Stomach smooth muscle (tissue), 2 donors: ENCODE measurements at regions not wholly inside any gene's neighbourhood (a gene's known extent, or its start where the extent isn't known, plus 50 kb on each side); places are given as distances from the start of the nearest gene placed in this dataset.
"Not testable (repeated sequence)": the region's sequence is repeated elsewhere in the genome, so short reads cannot be mapped to it uniquely, and the experiment has no call there.

Experiments
- H3K27ac ChIP-seq: one replicate; pipeline ENCODE4 v1.7.0; 2013; ENCODE audit warnings: mild to moderate bottlenecking, low read length, inconsistent platforms
- H3K27me3 ChIP-seq, 2 donors: one replicate each; pipeline ENCODE4 v1.7.0; 2013; ENCODE audit warnings: low read length in 2 of 2; ENCODE audit not compliant: insufficient read depth in 2 of 2, control insufficient read depth in 1 of 2
- H3K36me3 ChIP-seq, 2 donors: one replicate each; pipeline ENCODE4 v1.7.0; 2013; ENCODE audit warnings: low read length in 2 of 2; ENCODE audit not compliant: control insufficient read depth in 2 of 2, insufficient read depth in 2 of 2
- H3K4me1 ChIP-seq: one replicate; pipeline ENCODE4 v1.7.0; 2013; ENCODE audit warnings: low read length; ENCODE audit not compliant: control insufficient read depth, insufficient read depth
- H3K4me3 ChIP-seq, 2 donors: one replicate each; pipeline ENCODE4 v1.7.0; 2013; ENCODE audit warnings: low read length in 2 of 2
- H3K9ac ChIP-seq, 2 donors: one replicate each; pipeline ENCODE4 v1.7.0; 2013; ENCODE audit warnings: low read length in 2 of 2, mild to moderate bottlenecking in 1 of 2
- H3K9me3 ChIP-seq, 2 donors: one replicate each; pipeline ENCODE4 v1.7.0; 2013; ENCODE audit warnings: low read length in 2 of 2; ENCODE audit not compliant: control insufficient read depth in 2 of 2
- donor health status: healthy.
- donor health status: Pancreatic carcinoma.

DNA sequence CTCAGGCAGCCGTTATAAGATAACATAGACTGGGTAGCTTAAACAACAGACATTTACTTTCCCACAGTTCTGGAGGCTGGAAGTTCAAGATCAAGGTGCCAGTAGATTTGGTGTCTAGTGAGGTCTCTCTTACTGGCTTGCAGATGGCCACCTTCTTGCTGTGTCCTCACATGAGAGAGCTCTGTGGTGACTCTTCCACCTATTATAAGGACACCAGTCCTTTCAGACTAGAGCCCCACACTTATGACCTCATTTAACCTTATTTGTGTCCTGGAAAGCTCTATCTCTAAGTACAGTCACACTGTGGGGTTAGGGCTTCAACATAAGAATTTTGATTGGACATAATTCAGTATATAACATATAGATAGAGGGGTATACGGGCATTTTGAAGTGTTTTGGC, 245.0 kb downstream of the UTRN start:
- Histone ChIP-seq H3K9ac (no peak overlapping the region), H3K9me3 (no peaks in the 10 kb centered on the region), H3K36me3 (peaks cover 0 to 9% of the 10 kb centered on the region in 2 donors), H3K4me1 (no peaks in the 10 kb centered on the region), H3K4me3 (no peak overlapping the region), H3K27me3 (no peaks in the 10 kb centered on the region), H3K27ac (no peak overlapping the region)

DNA sequence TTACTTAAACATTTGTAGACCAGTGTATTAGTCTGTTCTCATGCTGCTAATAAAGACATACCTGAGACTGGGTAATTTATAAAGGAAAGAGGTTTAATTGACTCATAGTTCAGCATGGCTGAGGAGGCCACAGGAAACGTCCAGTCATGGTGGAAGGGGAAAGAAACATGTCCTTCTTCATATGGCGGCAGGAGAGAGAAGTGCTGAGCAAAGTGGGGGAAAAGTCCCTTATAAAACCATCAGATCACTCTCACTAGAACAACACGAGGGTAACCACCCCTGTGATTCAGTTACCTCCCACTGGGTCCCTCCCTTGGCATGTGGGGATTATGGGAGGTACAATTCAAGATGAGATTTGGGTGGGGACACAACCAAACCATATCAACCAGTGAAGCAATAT, 247.1 kb downstream of the UTRN start:
- not testable (repeated sequence) for H3K4me3 ChIP-seq, H3K36me3 ChIP-seq, H3K27ac ChIP-seq, H3K27me3 ChIP-seq, H3K9me3 ChIP-seq, H3K9ac ChIP-seq, H3K4me1 ChIP-seq

GRCh38 chr6:144534180-144534579, 249.0 kb downstream of the UTRN start:
- no peak overlapping the region for H3K27ac ChIP-seq
- no peak overlapping the region for H3K9ac ChIP-seq
- no peaks in the 10 kb centered on the region for H3K27me3 ChIP-seq
- no peaks in the 10 kb centered on the region for H3K9me3 ChIP-seq
- no peak overlapping the region for H3K4me3 ChIP-seq
- H3K4me1 ChIP-seq = no peaks in the 10 kb centered on the region
- H3K36me3 ChIP-seq = peaks cover 0 to 9% of the 10 kb centered on the region in 2 donors

DNA sequence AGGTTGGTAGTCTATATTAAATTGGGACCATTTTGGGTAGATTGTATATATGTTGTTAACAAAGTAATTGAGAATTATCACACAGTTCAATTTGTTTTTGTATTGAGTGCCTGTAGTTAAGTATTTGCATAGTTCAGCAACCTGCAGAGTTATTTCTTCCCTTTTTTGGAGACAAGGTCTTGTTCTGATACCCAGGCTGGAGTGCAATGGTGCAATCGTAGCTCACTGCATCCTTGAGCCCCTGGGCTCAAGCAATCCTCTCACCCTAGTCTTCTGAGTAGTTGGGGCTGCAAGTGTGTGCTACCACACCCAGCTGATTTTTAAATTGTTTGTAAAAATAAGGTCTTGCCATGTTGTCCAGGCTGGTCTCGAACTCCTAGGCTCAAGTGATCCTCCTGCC, 250.5 kb downstream of the UTRN start:
- H3K9me3 ChIP-seq = no peaks in the 10 kb centered on the region
- H3K4me1 ChIP-seq = no peaks in the 10 kb centered on the region
- no peak overlapping the region for H3K9ac ChIP-seq
- no peak overlapping the region for H3K4me3 ChIP-seq
- H3K36me3 ChIP-seq = peaks cover 4 to 15% of the 10 kb centered on the region in 2 donors
- H3K27me3 ChIP-seq = no peaks in the 10 kb centered on the region
- H3K27ac ChIP-seq = no peak overlapping the region

DNA sequence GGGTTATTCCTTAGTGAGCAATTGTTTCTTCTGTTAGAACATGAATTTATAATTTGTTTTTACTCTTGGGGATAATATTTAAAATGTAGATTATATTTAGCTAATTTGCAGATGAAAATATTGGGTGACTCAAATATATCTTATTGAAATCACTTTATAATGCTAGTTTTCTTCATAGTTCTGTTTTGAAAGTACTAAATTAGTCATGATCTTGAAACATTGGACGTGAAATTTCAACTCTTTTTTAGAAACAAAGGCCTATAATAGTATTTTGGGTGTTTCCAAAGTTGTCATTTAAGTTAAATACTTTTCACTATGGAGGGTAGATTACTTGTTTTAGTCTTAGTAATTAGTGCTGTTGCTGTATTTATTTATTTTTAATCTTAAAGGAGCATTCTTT, 250.9 kb downstream of the UTRN start:
- H3K4me1 ChIP-seq = no peaks in the 10 kb centered on the region
- no peaks in the 10 kb centered on the region for H3K9me3 ChIP-seq
- H3K36me3 ChIP-seq = peaks cover 4 to 14% of the 10 kb centered on the region in 2 donors
- no peak overlapping the region for H3K9ac ChIP-seq
- H3K4me3 ChIP-seq = no peak overlapping the region
- no peaks in the 10 kb centered on the region for H3K27me3 ChIP-seq
- H3K27ac ChIP-seq = no peak overlapping the region

GRCh38 chr6:144543006-144543871, 258.1 kb downstream of the UTRN start:
- Histone ChIP-seq H3K9me3 (no peaks in the 10 kb centered on the region), H3K4me1 (no peaks in the 10 kb centered on the region), H3K27me3 (no peaks in the 10 kb centered on the region), H3K4me3 (no peak overlapping the region), H3K36me3 (peaks cover 13 to 29% of the 10 kb centered on the region in 2 donors), H3K9ac (no peak overlapping the region), H3K27ac (no peak overlapping the region)

DNA sequence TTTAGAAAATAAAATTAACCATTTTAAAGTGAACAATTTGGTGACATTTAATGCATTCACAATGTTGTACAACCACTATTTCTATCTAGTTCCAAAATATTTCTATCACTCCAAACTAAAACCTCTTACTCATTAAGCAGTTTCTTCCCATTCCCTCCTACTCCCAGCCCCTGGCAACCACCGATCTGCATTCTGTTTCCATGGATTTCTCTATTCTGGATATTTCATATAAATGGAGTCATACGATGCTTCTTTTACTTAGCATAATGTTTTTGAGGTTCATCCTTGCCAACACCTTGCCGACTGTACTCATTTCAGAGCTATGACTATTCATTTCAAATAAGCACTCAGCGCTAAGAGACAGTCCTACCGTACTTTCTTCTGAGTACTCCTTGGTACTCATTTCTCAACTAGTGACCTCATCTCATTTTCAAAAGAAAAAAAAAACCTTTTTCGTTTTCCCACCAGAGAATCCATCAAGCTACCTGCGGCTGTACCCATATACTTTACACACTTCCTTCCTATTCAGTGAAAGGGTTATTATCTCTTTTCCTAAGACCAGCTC, 259.2 kb downstream of the UTRN start:
- no peaks in the 10 kb centered on the region for H3K27me3 ChIP-seq
- H3K36me3 ChIP-seq = peaks cover 13 to 35% of the 10 kb centered on the region in 2 donors
- H3K4me1 ChIP-seq = no peaks in the 10 kb centered on the region
- H3K9ac ChIP-seq = no peak overlapping the region
- H3K27ac ChIP-seq = no peak overlapping the region
- no peak overlapping the region for H3K4me3 ChIP-seq
- no peaks in the 10 kb centered on the region for H3K9me3 ChIP-seq

- Histone ChIP-seq H3K9me3 (no peaks in the 10 kb centered on the region), H3K36me3 (peaks cover 16 to 31% of the 10 kb centered on the region in 2 donors)
Measured at GRCh38 chr6:144546807-144547206, 261.7 kb downstream of the UTRN start.

DNA sequence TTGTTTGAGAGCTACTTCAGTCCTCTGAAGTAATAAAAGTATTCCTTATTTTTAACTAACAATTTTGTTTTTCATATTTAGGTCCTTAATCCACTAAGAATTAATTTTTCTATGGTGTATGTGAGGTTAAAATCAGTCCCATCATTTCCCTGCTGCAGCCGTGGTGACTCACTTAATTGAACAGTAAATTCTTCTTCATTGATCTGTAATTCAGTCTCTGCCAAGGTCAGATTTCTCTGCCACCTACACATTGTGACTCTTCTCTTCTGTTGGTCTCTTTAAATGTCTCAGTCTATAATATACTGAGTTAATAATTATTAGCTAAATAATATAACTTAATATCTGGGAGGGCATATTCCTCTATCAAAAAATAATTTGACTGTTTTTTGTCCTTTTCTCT, 262.3 kb downstream of the UTRN start:
- peaks cover 16 to 27% of the 10 kb centered on the region in 2 donors for H3K36me3 ChIP-seq
- H3K9me3 ChIP-seq = no peaks in the 10 kb centered on the region

More at GRCh38 chr6:144546807-144547206, 261.7 kb downstream of the UTRN start:
- Histone ChIP-seq H3K27ac (no peak overlapping the region), H3K9ac (no peak overlapping the region), H3K27me3 (no peaks in the 10 kb centered on the region), H3K4me3 (no peak overlapping the region), H3K4me1 (no peaks in the 10 kb centered on the region)

DNA sequence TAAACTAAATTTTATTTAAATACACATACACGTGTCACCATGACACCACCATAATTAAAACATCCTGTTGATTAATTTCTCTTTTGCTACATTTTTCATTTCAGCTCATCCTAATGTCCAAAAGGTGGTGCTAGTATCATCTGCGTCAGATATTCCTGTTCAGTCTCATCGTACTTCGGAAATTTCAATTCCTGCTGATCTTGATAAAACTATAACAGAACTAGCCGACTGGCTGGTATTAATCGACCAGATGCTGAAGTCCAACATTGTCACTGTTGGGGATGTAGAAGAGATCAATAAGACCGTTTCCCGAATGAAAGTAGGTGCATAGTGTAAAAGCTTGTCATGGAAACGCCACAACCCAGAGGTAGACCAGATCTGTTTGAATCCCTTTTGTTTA, 263.4 kb downstream of the UTRN start:
- no peaks in the 10 kb centered on the region for H3K9me3 ChIP-seq
- H3K4me1 ChIP-seq = no peaks in the 10 kb centered on the region
- no peaks in the 10 kb centered on the region for H3K27me3 ChIP-seq
- peak overlapping the region in 1 of 2 donors; percentile 14 for H3K9ac ChIP-seq
- H3K36me3 ChIP-seq = peaks cover 10 to 23% of the 10 kb centered on the region in 2 donors
- H3K4me3 ChIP-seq = peak overlapping the region; percentile 58 to 62
- no peak overlapping the region for H3K27ac ChIP-seq

More for the DNA sequence above, 262.3 kb downstream of the UTRN start:
- no peaks in the 10 kb centered on the region for H3K27me3 ChIP-seq
- no peaks in the 10 kb centered on the region for H3K4me1 ChIP-seq
- no peak overlapping the region for H3K4me3 ChIP-seq
- H3K9ac ChIP-seq = no peak overlapping the region
- no peak overlapping the region for H3K27ac ChIP-seq
